HCT116 (cell line): ENCODE measurements at regions not wholly inside any gene's neighbourhood (a gene's known extent, or its start where the extent isn't known, plus 50 kb on each side); places are given as distances from the start of the nearest gene placed in this dataset.

Experiments used
- ATAC-seq: fragments of 200-7000 bp; cut with Tn5 transposase; 2 replicates; pipeline ENCODE4 v1.9.1; 2020; ENCODE audit warnings: mild to moderate bottlenecking, moderate library complexity
- BruUV-seq: library from RNA; stranded (reverse); fragments of 400-500 nt; replicated peaks from 2 replicates; lab custom pipeline; 2021; lab: Mats Ljungman, UMichigan
- CTCF ChIA-PET: fragments of 300-600 bp; sonication (Branson Sonifier 250); formaldehyde crosslinking; loops from one replicate; lab custom pipeline; 2021; ENCODE audit warnings: antibody characterized with exemption; lab: Charles Lee
- POLR2A ChIA-PET: fragments of 300-600, 350-600 bp; sonication (Branson Sonifier 250); formaldehyde crosslinking; loops from one replicate; lab custom pipeline; 2021; ENCODE audit warnings: antibody characterized with exemption; lab: Charles Lee
- RAD21 ChIA-PET, 2 experiments: fragments of 300-600 bp; sonication (Branson Sonifier 250); formaldehyde crosslinking; loops; one replicate each; lab custom pipeline; 2023; ENCODE audit warnings: low total read pairs in 2 of 2; ENCODE audit not compliant: uncharacterized antibody in 2 of 2, unreplicated experiment in 2 of 2, low non-redundant PET in 1 of 2; lab: Charles Lee
- DNase-seq: peaks from one replicate; pipeline ENCODE4 v3.0.0-alpha.2; 2010; ENCODE audit warnings: low read depth, low spot score
- H2AFZ ChIP-seq: fragments of 200-600 bp; shearing (Covaris generic), sonication (generic); 2 replicates; pipeline ENCODE4 v1.6.1; 2017; ENCODE audit warnings: low read depth, mixed run types, mixed read lengths, antibody characterized with exemption, low read length; ENCODE audit not compliant: poor library complexity, severe bottlenecking
- H3K27ac ChIP-seq: 2 replicates; pipeline ENCODE4 v1.5.1; 2012; ENCODE audit warnings: low read depth, low read length
- H3K27me3 ChIP-seq: fragments of 200-600 bp; sonication (generic); 2 replicates; pipeline ENCODE4 v1.6.1; 2016; ENCODE audit warnings: mixed run types, low read length, mixed read lengths; ENCODE audit not compliant: insufficient read depth
- H3K36me3 ChIP-seq, 2 experiments: fragments of 200-500 bp in 1 of 2; fragments of 200-600 bp in 1 of 2; sonication (Bioruptor generic) in 1 of 2; sonication (generic) in 1 of 2; 2 replicates each; pipeline versions ENCODE4 v1.5.1 to v1.6.1; 2014 to 2016; ENCODE audit warnings: low read length in 2 of 2, inconsistent platforms in 1 of 2, mixed read lengths in 1 of 2, mixed run types in 1 of 2; ENCODE audit not compliant: insufficient read depth in 2 of 2, control insufficient read depth in 1 of 2
- H3K4me1 ChIP-seq, 2 experiments: fragments of 200-600 bp in 1 of 2; sonication (generic) in 1 of 2; 2 replicates each; pipeline versions ENCODE4 v1.5.1 to v1.6.1; 2012 to 2017; ENCODE audit warnings: low read length in 2 of 2, inconsistent platforms in 1 of 2, mild to moderate bottlenecking in 1 of 2, mixed read lengths in 1 of 2, mixed run types in 1 of 2, moderate library complexity in 1 of 2; ENCODE audit not compliant: insufficient read depth in 2 of 2, control insufficient read depth in 1 of 2
- H3K4me2 ChIP-seq: fragments of 200-600 bp; sonication (generic); 2 replicates; pipeline ENCODE4 v1.6.1; 2017; ENCODE audit warnings: mixed run types, low read length, mixed read lengths
- H3K4me3 ChIP-seq, 2 experiments: fragments of 200-600 bp in 1 of 2; sonication (generic) in 1 of 2; replicated peaks in 1 of 2; 2 replicates each; pipeline ENCODE4 v1.5.1; 2011 to 2016; ENCODE audit warnings: low read length in 2 of 2, control low read depth in 1 of 2, low read depth in 1 of 2, mild to moderate bottlenecking in 1 of 2, mixed read lengths in 1 of 2, mixed run types in 1 of 2
- H3K79me2 ChIP-seq: fragments of 200-600 bp; sonication (generic); 2 replicates; pipeline ENCODE4 v1.6.1; 2017; ENCODE audit warnings: mild to moderate bottlenecking, mixed run types, low read length, moderate library complexity, mixed read lengths; ENCODE audit not compliant: insufficient read depth
- H3K9ac ChIP-seq: fragments of 200-600 bp; sonication (generic); 2 replicates; pipeline ENCODE4 v1.6.1; 2016; ENCODE audit warnings: low read length, mixed read lengths
- H3K9me2 ChIP-seq: fragments of 200-600 bp; sonication (generic), shearing (Covaris generic); 2 replicates; pipeline ENCODE4 v1.6.1; 2017; ENCODE audit warnings: mixed run types, mild to moderate bottlenecking, moderate library complexity; ENCODE audit not compliant: insufficient read depth
- H3K9me3 ChIP-seq, 2 experiments: fragments of 200-500 bp in 1 of 2; fragments of 200-600 bp in 1 of 2; sonication (Bioruptor generic) in 1 of 2; sonication (generic) in 1 of 2; 2 replicates each; pipeline ENCODE4 v1.6.1; 2014 to 2017; ENCODE audit warnings: low read length in 2 of 2, mixed read lengths in 2 of 2, inconsistent platforms in 1 of 2, low read depth in 1 of 2, mild to moderate bottlenecking in 1 of 2, mixed run types in 1 of 2, moderate library complexity in 1 of 2; ENCODE audit not compliant: control insufficient read depth in 1 of 2, insufficient read depth in 1 of 2
- H4K20me1 ChIP-seq: fragments of 200-600 bp; sonication (generic), shearing (Covaris generic); 2 replicates; pipeline ENCODE4 v1.6.1; 2017; ENCODE audit warnings: mixed run types, mild to moderate bottlenecking, moderate library complexity; ENCODE audit not compliant: insufficient read depth
- CBX3 ChIP-seq: IDR thresholded peaks from 2 replicates; pipeline ENCODE4 v1.6.1; 2012; ENCODE audit warnings: low read depth
- EGR1 ChIP-seq: IDR thresholded peaks from 2 replicates; pipeline ENCODE4 v1.6.1; 2012; ENCODE audit warnings: low read depth
- EZH2 ChIP-seq: fragments of 200-600 bp; sonication (generic); IDR thresholded peaks from 2 replicates; pipeline ENCODE4 v1.6.1; 2017; ENCODE audit warnings: antibody characterized with exemption, mixed run types
- JUND ChIP-seq: IDR thresholded peaks from 2 replicates; pipeline ENCODE4 v1.6.1; 2012
- POLR2AphosphoS5 ChIP-seq: IDR thresholded peaks from 2 replicates; pipeline ENCODE4 v1.6.1; 2011; ENCODE audit warnings: mild to moderate bottlenecking, low read depth, low read length, moderate library complexity
- RAD21 ChIP-seq: IDR thresholded peaks from 2 replicates; pipeline ENCODE4 v1.6.1; 2012; ENCODE audit warnings: low read depth, mild to moderate bottlenecking
- SP1 ChIP-seq: IDR thresholded peaks from 2 replicates; pipeline ENCODE4 v1.6.1; 2012; ENCODE audit warnings: low read depth
- YY1 ChIP-seq: IDR thresholded peaks from 2 replicates; pipeline ENCODE4 v1.6.1; 2011; ENCODE audit warnings: low read length, low read depth, moderate library complexity, mild to moderate bottlenecking; ENCODE audit not compliant: insufficient replicate concordance; ENCODE audit errors: extremely low read depth
- ZBTB33 ChIP-seq: IDR thresholded peaks from 2 replicates; pipeline ENCODE4 v1.6.1; 2011; ENCODE audit warnings: mild to moderate bottlenecking, low read length, moderate library complexity; ENCODE audit not compliant: insufficient replicate concordance; ENCODE audit errors: extremely low read depth
- ZFX ChIP-seq: fragments of 450-650 bp; IDR thresholded peaks from 2 replicates; pipeline ENCODE4 v1.6.1; 2017
- intact Hi-C: fragments of 100-400 bp; cut with micrococcal nuclease; formaldehyde crosslinking; loops from 2 replicates; pipeline ENCODE4 v1.10.0; 2022
- TF ChIP-seq, protein P1 (sequence below), 3 experiments: fragments of 200-600 bp in 1 of 3; sonication (generic) in 1 of 3; IDR thresholded peaks in 2 of 3; conservative IDR thresholded peaks in 1 of 3; 2 replicates each; pipeline ENCODE4 v1.5.1; 2012 to 2017; ENCODE audit warnings: low read depth in 2 of 3, low read length in 2 of 3, antibody characterized with exemption in 1 of 3, borderline replicate concordance in 1 of 3, control low read depth in 1 of 3, mild to moderate bottlenecking in 1 of 3, mixed read lengths in 1 of 3, mixed run types in 1 of 3, moderate library complexity in 1 of 3; ENCODE audit not compliant: insufficient read depth in 1 of 3

GRCh38 chr14:84655014-84655413, 874.9 kb upstream of the FLRT2 start:
- Histone ChIP-seq H2AFZ (no peak overlapping the region), H3K27ac (no peak overlapping the region), H3K4me2 (no peak overlapping the region), H3K27me3 (no peaks in the 10 kb centered on the region), H3K9ac (no peak overlapping the region), H3K9me2 (no peaks in the 10 kb centered on the region), H3K36me3 (no peaks in the 10 kb centered on the region), H3K9me3 (peaks cover 0 to 7% of the 10 kb centered on the region in 2 experiments; a peak in 2 of 4 replicates), H3K79me2 (no peaks in the 10 kb centered on the region), H3K4me1 (no peaks in the 10 kb centered on the region), H3K4me3 (no peak overlapping the region), H4K20me1 (no peaks in the 10 kb centered on the region)
- intact Hi-C loops = no loop called here
- no TSS peak for BruUV-seq
- ChIA-PET CTCF (no interaction called here), RAD21 (no interaction called here), POLR2A (no interaction called here)
- TF ChIP-seq EGR1 (no peak), ZBTB33 (no peak), ZFX (no peak), POLR2AphosphoS5 (no peak), CBX3 (no peak), EZH2 (no peak), SP1 (no peak), JUND (no peak), YY1 (no peak), RAD21 (no peak)
- TF ChIP-seq, protein P1, sequence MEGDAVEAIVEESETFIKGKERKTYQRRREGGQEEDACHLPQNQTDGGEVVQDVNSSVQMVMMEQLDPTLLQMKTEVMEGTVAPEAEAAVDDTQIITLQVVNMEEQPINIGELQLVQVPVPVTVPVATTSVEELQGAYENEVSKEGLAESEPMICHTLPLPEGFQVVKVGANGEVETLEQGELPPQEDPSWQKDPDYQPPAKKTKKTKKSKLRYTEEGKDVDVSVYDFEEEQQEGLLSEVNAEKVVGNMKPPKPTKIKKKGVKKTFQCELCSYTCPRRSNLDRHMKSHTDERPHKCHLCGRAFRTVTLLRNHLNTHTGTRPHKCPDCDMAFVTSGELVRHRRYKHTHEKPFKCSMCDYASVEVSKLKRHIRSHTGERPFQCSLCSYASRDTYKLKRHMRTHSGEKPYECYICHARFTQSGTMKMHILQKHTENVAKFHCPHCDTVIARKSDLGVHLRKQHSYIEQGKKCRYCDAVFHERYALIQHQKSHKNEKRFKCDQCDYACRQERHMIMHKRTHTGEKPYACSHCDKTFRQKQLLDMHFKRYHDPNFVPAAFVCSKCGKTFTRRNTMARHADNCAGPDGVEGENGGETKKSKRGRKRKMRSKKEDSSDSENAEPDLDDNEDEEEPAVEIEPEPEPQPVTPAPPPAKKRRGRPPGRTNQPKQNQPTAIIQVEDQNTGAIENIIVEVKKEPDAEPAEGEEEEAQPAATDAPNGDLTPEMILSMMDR (IDR thresholded peaks at IDR 0.05 in 2 of 3, conservative IDR thresholded peaks at IDR 0.05 in 1 of 3; ENCODE audit: borderline replicate concordance in 1 of 3, insufficient read depth in 1 of 3, low read depth in 2 of 3, low read length in 2 of 3) = no peak
- no peak for DNase-seq
- no peak for ATAC-seq
